Left lobe of liver (tissue), 2 donors: ENCODE measurements at regions not wholly inside any gene's neighbourhood (a gene's known extent, or its start where the extent isn't known, plus 50 kb on each side); places are given as distances from the start of the nearest gene placed in this dataset.
"Not testable (repeated sequence)": the region's sequence is repeated elsewhere in the genome, so short reads cannot be mapped to it uniquely, and the experiment has no call there.

Experiments used
- ATAC-seq: fragments of 200-7000 bp; cut with Tn5 transposase; one replicate; pipeline ENCODE4 v1.9.1; 2020; ENCODE audit warnings: mild to moderate bottlenecking, moderate library complexity
- DNase-seq: peaks from one replicate; pipeline ENCODE4 v3.0.0-alpha.2; 2020; ENCODE audit warnings: low spot score
- donor health status: DM: no; HTN: no; CAD: no; lungs with moderate emphysema.
- donor health status: DM: no; HTN: yes; CAD: no.

DNA sequence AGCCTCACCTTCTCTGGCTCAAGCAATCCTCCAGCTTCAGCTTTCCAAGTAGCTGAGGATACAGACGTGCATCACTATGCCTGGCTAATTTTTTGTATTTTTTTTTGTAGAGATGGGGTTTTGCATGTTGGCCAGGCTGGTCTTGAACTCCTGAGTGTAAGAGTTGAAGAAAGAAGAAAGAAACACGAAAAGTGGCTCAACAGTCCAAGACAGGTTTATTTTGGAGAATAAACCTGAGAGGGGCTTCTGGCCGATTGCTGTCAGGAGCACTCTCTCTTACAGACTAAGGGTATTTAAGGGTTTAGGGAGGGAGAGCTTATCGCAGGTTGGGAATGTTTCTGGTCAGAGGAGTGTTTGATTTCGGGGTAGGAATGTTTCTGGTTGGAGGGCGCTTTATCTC lies 75.9 kb downstream of the RRM2 start:
- ATAC-seq = not testable (repeated sequence)

DNA sequence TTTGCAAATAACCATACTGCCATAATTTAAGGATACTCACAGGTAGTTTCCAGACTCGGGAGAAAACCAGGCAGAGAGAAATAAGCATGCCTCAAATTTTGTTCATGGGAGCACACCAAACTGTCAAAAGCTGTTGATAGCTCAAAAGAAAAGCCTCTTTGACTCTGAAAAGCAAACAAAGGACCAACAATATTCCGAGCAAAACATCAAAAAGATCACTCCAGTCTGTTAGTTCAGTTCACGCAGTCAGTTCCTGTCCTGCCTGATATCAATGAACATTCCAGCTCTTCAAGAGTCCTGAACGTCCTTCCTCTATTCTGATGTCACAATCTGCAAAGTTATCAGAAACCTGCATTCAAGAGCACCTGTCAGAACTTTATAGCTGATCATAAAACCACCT lies 78.7 kb downstream of the RRM2 start:
- ATAC-seq (no peak), DNase-seq (no peak)

More for the DNA sequence above, 75.9 kb downstream of the RRM2 start:
- DNase-seq = not testable (repeated sequence)

DNA sequence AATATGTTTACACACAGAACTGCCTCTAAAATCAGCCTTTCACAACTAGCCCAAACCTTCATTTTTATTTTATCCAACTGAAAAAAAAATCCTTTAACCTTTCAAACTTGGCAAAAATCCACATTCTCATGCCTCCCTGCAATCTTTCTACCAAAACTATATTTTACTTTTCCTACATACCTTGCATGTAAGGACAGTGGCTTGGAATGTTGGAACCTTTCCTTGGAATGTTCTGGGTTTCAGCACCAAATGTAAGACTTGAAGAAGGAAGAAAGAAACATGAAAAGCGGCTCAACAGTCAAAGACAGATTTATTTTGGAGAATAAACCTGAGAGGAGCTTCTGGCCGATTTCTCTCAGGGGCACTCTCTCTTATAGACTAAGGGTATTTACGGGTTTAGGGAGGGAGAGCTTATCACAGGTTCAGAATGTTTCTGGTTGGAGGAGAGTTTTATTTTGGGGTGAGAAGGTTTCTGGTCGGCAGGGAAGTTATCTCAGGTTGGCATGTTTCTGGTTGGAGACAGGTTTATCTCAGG lies 79.7 kb downstream of the RRM2 start:
- DNase-seq (no peak), ATAC-seq (no peak)

DNA sequence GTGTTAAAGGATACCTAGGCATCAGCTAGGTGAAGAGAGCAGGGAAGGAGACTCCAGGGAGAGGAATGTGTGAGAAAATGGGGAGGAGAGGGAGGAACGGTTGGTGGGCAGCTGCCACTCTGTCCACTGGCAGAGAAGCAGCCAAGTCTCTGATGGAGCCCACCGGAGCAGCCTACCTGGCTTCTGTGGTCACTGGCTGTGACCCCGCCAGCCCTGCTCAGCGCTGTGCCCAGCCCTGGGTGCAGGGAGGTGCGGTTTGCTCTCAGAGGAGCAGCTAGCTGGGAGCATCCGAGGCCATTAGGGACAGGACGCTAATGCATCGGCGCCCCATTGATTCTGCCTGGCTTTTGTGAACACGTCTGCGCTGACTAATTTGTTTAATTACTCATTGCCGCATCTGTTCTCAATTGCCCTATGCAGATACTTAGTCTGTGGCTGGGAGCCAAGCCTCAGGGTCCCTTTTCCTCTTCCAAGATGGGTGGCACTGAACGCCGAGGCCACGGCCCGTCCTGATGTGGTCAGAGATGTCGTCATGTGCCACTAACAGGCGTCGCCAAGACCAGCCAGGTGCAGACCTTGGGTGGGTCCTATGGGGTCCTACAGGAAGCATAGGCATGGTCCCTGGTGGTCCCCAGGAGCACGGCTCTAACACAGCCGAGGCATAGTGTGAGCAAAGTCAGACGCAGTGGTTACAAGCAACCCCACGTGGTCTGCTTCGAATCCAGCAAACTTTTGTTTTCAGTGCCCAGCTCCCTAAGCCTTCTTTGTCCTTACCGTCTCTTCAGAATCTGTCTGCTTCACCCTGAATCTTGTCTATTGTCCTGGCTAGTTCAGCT lies 82.0 kb downstream of the RRM2 start:
- DNase-seq (no peak), ATAC-seq (no peak)

DNA sequence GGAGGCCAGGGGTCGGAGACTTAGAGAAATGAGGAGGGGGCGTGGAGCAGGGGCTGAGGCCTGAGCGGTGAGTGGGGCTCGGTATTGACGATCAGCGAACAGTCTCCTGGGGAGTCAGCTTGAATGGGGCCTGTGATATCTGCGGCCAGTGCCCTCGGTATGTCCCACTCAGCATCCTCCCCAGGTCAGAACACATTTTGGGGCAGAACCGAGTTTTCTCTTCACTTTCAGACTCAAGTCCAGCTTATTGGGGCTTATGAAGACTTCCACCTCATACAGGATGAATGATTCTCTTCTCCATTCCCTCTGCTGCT lies 82.6 kb downstream of the RRM2 start:
- ATAC-seq (no peak), DNase-seq (no peak)

DNA sequence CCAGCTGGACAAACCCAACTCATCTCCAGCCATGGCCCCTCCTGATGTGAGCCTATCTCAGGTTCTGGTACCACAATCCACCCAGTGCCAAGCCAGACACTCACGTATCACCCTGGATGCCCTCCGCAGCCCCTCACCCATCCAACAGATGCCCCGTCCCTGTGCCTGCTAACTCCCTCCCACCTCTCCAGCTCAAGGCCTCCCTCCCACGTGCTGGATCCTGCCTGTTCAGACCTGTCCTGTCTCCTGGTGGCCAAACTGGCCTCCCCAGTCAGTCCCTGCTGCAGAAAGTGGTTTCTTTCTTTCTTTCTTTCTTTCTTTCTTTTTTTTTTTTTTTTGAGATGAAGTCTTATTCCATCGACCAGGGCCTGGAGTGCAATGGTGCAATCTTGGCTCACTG lies 86.2 kb downstream of the RRM2 start:
- ATAC-seq (no peak), DNase-seq (no peak)

DNA sequence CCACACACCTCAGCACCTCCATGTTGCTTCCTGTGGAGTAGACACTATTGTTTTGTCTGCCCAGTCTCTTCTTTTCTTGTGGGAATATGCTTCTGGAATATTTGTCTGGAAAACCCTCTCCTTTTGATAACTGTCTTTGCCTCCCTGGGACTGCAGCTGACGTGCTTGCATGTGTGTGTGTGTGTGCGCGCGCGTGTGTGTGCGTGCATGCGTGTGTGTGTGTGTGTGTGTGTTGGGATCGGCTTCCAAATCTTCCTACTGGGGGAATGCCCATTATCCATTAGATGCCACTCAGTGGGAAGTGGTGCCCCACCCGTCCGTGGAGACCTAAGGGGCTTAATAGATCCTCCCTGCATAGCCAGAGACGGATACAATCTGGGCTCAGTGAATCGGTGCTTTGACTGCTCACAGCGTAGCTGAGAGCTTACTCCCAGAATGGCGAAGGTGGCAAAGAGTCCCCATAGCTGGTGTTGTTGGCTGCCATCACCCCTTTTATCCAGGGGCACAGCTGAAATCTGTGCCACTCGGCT lies 86.9 kb downstream of the RRM2 start:
- ATAC-seq (no peak), DNase-seq (no peak)

DNA sequence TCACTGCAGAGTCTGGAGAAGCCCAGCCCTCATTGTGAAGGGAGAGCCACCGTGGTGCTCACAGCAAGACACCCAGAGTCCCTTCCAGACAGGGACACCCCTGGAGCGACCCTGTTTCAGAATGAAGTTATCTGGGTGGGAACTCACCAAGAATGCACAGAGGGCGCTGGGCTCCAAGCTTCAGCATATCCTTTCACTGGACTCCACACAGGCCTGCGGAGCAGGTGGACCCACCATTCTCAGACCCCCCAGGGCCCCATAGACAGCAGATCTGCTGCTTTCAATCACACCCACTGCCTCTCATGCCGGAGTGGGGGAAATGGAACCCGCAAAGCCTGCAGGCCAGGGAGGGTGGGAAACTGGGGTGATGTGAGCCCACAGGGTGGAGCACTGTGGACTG lies 87.8 kb downstream of the RRM2 start:
- ATAC-seq = no peak

DNA sequence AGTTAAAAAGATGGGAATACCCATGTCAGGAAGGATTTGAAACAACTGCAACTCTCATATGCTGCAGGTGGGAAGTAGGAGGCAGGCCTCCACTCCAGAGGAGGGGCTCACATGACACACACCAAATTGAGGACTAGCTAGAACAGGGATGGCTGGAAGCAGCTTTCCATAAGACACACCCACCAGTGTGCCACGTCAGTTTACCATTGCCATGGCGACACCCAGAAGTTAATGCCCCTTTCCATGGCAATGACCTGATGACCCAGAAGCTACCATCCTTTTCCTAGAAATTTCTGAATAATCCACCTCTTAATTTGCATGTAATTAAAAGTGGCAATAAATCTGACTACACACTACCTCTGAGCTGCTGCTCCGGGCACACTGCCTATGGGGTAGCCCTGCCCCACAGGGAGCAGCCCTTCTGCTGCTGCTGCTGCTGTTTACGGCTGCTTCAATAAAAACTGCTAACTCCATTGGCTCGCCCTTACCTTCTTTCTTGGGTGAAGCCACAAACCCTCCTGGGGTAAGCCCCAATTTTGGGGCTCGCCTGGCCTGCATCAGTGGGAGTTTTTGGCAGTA lies 89.4 kb downstream of the RRM2 start:
- ATAC-seq (no peak), DNase-seq (no peak)

More for the DNA sequence above, 87.8 kb downstream of the RRM2 start:
- no peak for DNase-seq

DNA sequence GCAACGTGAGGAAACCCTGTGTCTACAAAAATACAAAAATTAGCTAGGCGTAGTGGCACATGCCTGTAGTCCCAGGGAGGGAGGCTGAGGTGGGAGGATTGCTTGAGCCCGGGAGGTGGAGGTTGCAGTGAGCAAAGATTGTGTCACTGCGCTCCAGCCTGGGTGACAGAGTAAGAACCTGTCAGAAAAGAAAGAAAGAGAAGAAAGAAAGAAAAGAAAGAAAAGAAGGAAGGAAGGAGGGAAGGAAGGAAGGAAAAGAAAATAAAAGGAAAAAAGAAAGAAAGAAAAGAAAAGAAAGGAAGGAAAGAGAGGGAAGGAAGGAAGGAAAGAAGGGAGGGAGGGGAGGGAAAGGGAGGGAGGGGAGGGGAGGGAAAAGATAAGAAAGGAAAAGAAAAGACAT lies 89.9 kb upstream of the HPCAL1 start:
- no peak for ATAC-seq
- no peak for DNase-seq

DNA sequence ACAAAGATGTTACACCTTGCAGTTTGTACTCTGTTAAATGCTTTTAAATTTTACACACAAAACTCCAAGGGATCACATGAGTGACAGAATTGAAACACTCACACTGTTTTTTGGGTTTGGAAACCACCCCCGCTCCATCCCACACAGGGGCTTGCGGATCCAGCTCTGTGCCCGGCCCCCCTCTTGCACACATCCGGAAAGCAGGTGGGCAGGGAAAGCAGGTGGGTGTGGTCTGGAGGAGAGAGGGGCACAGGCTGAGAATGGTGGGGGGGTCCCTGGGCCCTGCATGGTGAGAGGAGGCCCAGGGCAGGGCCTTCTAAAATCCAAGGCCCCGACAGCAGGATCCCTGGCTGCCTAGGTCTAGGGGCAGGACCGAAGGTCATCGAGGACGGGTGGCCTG lies 88.5 kb upstream of the HPCAL1 start:
- ATAC-seq = no peak
- no peak for DNase-seq

DNA sequence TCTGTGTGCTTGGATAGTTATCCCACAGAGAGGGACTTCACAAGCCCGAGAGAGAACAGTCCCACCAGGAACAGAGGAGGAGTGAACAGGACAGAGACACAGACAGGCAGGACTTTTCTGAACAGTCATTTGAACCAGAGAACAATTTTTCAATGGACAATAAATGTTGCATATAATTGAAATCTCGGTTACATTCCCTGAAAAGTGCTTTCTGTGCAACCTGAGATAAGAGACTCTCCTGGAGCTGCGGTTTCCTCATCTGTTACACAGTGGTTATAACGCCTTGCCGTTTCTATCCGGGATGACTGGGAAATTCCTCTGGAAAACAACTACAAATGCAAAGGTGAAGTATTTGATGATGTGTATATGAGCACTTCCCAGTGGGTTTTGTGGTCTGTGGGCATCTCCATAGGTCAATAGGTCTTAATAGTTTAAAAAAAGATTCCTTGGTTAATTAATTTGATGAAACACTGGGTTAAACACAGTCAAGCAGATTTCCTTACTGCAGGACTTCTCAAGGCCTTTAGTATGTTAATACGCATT lies 87.2 kb upstream of the HPCAL1 start:
- ATAC-seq (no peak), DNase-seq (no peak)

DNA sequence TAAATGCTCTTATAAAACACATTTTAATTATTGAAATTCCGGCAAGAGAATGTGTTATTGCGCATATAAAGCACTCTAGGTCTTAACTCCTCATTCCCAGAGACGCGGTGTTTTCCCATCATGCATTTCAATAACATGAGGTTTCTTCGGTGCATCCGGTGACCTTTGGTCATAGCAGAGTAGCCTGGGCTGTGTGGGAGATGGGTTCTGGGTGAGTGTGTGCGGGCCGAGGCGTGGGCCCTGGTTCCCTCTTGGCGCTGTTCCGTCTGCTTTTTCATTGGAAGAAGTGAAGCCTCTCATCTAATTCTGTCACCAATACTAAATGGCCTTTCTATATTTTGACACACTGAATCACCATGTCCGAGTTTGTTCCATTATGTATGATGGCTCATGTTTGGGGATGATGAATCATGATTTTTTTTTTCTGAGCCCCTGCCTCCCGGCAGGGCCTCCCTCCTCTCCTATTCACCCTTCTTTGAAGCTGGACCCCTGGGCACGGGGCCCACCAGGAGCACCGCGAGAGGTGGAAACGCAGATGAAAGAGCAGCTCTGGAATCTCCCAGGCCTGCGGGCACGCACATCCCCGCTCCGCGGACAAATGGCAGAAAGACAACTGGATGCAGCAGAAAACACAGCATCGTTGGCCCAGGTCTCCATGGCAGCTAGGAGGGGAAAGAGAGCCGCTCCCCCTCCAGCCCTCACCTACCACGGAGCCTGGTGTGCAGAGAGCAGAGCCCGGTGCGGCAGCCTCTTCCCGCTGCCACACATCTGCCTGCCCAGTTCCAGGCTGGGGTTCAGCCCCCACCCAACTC lies 85.8 kb upstream of the HPCAL1 start:
- no peak for DNase-seq
- ATAC-seq = no peak

DNA sequence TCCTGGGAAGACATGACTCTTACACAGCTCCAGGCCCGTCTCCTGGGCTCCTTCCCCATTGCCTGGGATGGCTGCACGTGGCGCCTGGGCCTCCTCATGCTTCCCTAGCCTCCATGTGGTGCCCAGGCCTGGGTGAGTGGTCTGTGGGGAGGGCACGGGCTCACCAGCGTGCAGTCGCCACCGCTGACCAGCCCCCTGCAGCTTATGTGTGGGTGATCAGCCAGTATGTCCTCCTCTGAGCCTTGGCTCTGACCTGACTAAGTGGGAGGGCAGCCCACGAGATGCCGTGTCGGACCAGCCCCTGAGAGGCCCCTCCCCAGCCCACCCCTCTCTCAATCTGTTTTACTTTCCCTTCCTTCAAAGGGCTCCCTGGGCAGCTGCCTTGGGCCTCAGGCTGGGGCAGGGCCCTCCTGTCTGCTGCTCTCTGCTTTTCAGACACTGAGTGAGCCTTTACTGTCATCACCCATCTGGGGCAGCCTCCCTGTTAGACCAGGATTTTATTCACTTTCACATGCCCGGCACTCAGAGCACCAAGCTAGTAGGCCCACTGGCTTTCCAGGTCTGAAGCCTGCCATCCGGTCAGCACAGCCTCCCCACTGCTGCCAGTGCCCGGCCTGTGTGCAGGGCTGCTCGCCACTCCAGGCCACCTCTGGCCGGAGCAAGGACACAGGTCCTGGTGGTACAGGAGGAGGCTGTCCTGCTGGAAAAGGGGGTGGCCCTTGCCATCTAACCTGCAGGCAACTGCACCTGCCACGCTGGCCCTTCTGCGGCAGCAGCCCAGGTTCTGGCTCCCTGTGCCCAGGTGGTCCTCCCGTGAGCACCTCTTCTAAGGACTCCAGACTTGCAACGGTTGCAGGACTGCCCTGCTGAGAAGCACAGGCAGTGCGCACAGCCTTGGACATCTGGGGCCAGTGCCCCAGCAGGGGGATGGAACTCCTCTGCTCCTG lies 84.9 kb upstream of the HPCAL1 start:
- ATAC-seq (no peak), DNase-seq (no peak)

DNA sequence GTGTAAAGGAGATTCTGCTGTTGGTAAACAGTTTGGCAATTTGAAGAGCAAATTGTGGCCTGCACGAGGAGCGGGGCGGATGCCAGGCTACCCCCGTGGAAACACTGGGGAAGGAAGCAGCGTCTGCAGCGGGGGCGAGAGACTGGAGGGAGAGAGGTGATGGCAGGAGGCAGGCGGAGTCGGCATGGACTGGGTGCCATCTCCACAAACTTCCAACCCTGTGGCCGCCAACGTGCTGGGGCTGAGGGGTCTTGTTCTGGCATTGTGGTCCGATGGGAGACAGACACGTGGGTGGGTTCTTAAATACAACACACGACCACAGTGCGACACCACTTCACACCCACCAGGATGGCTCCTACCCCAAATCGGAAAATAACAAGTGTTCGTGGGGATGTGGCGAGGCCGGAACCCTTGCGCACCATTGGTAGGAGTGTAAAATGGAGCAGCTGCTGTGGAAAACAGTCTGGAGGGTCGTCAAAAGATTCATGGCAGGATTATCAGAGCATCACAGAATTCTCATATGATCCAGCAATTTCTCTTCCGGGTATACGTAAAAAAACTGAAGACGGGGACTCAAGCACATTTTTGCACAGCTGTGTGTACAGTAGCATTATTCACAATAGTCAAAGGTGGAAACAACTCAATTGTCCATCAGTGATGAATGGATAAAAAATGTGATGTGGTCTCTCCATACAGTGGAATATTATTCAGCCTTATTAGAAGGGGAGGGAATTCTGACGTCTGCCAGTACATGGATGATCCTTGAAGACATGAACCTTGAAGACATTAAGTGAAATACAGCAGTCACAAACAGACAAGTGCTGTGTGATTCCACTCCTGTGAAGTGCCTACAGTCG lies 82.4 kb upstream of the HPCAL1 start:
- no peak for DNase-seq
- ATAC-seq = no peak

DNA sequence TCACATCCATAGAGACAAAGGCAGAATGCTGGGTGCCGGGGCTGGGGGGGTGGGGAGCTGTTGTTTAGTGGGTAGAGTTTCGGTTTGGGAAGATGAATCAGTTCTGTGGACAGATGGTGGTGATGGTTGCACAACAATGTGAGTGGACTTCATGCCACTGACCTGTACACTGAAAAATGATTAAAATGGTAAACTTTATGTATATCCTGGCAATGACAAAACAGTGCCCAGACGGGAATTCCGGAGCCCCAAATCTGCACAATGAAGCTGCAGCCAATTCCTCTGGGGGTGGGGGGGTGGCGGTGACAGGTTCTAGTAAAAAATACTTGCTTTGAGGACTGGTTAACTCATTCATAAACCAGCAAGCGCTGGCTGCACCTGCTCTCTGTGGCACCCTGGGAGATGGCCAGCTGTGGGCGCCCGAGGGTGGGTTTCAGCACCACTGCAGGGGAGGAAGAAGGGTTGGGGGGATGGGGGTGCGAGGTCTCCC lies 81.8 kb upstream of the HPCAL1 start:
- ATAC-seq = peak; percentile 20
- DNase-seq = no peak

DNA sequence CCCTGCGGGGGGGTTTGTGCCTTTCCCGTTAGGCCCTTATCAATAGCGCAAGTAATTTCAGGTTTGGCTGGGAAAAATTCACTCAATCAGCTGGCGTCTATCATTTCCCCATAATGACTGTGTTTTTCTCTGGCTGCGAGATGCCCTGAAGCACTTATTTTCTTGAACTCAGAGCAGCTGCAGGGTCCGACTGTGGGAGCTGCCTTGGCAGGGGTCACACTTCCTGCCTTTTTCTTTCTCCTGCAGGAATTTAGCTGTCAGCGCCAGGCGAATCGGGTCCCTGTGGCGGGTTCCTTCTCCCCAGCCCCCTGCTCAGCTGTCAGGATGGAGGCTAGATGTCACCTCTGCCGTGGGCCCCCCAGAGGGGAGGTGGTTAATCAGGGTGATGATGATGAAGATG lies 81.3 kb upstream of the HPCAL1 start:
- DNase-seq = no peak
- ATAC-seq = no peak

DNA sequence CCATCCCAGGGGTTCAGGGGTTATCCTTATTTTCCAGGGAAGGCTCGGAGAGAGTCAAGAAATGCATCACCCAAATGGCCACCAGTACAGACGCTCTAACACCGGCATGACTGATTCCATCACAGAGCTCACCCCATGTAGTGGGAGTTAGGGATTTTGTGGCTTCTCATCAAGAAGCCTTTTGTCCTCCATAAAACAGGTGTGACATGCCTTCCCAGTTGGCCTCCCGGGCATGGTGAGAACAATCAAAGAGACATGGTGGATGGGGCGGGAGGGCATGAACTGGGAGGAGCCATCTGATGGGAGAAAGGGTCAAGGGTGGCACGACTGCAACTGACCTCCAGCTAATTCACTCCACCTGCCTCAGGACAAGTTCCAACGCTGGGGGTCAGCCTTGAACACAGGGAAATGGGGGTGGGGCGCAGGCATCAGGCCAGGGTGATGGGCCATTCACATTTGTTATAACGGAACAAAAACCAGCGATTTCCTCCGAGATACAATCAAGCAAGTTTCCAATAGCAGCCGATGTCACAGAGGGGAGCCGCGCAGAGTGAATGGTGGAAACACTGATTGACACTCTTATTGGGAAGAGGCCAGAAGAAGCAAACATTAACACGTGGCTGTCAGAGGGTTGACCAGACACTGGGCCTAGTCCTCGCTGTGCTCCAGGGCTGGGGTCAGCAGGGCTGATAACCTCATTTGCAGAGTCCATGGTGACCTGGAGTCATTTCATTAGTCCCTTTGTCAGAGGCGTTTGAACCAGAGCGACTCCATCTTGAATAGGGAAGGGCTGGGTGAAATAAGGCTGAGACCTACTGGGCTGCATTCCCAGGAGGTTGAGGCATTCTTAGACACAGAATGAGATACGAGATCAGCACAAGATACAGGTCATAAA lies 80.5 kb upstream of the HPCAL1 start:
- ATAC-seq = no peak
- no peak for DNase-seq
